GM23248 (cell line): ENCODE measurements at regions not wholly inside any gene's neighbourhood (a gene's known extent, or its start where the extent isn't known, plus 50 kb on each side); places are given as distances from the start of the nearest gene placed in this dataset.

Source experiments
- EZH2 ChIP-seq: fragments of 200-600 bp; sonication (generic); IDR thresholded peaks from 2 replicates; pipeline ENCODE4 v1.6.1; 2018; ENCODE audit warnings: antibody characterized with exemption, mild to moderate bottlenecking; ENCODE audit not compliant: insufficient read depth, poor library complexity, severe bottlenecking
- EZH2phosphoT487 ChIP-seq: fragments of 200-600 bp; sonication (generic); IDR thresholded peaks from 2 replicates; pipeline ENCODE4 v1.6.1; 2018; ENCODE audit warnings: antibody characterized with exemption, moderate library complexity, mild to moderate bottlenecking, low read depth; ENCODE audit not compliant: insufficient read depth

DNA sequence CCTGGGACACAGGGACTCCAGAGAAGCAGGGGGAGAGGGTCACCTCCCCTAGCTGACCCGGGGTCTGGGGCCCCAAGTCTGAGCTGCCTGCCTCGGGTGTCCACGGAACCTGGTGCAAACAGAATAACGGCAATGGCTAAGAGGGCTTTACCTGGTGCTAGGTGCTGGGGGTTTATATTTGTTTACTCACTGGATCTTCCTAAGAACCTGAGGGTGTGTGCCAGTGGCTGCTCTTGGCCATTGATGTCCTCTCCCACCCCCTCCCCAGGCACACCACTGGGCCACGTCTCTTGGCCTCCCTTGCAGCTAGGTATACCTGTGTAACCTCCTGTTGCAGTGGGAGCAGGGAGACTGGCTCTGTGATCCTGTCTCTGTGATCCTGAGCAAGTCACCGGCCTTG lies 157.9 kb upstream of the MLN start:
- TF ChIP-seq EZH2 (no peak), EZH2phosphoT487 (no peak)
